ENCODE measurements at regions not wholly inside any gene's neighbourhood (a gene's known extent, or its start where the extent isn't known, plus 50 kb on each side); places are given as distances from the start of the nearest gene placed in this dataset.

DNA sequence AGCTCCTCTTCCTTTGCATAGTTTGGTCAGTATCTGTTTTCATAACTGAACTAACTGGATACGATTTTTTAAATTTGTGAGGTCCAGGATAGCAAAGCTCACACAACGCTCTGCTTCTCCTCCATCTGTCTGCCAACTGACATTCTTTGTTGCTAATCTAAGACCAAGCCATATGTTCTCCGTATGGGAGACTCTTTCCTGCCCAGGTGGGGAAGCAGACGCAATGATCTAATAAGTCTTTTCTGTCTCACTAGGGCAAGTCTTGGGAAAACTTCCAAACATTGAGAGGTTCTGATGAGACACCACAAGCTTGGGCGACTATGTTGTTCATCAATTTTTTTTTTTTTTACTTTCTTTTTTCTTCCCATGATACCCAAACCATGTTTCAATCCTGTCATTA is 558.5 kb downstream of the EFNA5 start:
- 67 to 81% (median 76%) methylated on average over 5 of the region's 5 CpGs for WGBS, 5 donors
- DNase-seq, result no peak
- H3K36me3 ChIP-seq, result no peaks in the 10 kb centered on the region

DNA sequence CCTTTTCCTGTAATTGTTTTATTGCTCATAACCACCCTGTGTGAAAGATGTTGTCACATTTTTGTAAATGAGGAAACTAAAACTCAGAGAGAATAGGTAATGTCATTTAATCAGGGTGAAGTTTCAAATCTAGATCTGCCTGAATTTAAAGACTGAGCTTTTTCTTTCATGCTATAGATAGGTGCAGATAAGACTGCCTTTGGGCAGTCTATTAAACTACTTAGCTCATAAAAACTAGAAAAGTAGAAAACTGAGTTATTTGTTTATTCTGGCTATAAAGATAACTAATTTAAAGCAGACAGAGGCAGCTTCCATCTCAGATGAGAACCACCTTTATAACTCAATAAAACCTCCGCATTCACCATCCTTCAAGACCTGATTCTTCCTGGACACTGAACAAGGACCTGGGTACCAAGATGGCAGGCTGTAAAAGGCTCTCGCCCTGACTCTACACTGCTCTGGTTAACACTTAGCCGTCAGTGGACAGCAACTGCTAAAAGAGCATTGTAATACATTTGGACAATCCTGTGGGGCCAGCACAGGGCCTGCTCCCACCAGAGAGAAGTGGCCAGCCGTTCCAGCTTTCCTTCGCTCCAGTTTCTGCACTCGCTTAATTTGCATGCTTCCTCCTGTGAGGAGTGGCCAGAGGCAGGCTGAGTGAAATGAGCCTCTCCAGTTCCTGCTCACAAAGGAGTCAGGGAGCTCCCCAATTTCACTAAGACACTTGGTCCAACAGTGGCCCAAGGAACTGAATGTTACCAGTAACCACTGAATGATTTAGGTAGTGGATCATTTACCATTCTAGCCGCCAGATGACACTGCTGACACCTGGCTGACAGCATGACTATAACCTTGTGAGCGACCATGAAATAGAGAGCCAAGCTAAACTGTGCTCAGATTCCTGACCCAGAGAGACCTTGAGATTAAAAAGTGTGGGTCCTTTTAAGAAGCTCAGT is 566.4 kb downstream of the EFNA5 start:
- no peaks in the 10 kb centered on the region for H3K4me1 ChIP-seq
- H3K9me3 ChIP-seq, result peaks cover 0 to 9% (median 3%) of the 10 kb centered on the region in 4 donors
- no peak overlapping the region for H3K4me3 ChIP-seq
- WGBS, 5 donors, result 80 to 89% (median 86%) methylated on average over 8 of the region's 8 CpGs
- TF ChIP-seq, protein P1, sequence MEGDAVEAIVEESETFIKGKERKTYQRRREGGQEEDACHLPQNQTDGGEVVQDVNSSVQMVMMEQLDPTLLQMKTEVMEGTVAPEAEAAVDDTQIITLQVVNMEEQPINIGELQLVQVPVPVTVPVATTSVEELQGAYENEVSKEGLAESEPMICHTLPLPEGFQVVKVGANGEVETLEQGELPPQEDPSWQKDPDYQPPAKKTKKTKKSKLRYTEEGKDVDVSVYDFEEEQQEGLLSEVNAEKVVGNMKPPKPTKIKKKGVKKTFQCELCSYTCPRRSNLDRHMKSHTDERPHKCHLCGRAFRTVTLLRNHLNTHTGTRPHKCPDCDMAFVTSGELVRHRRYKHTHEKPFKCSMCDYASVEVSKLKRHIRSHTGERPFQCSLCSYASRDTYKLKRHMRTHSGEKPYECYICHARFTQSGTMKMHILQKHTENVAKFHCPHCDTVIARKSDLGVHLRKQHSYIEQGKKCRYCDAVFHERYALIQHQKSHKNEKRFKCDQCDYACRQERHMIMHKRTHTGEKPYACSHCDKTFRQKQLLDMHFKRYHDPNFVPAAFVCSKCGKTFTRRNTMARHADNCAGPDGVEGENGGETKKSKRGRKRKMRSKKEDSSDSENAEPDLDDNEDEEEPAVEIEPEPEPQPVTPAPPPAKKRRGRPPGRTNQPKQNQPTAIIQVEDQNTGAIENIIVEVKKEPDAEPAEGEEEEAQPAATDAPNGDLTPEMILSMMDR (IDR thresholded peaks at IDR 0.05), result no peak
- TF ChIP-seq EP300 (IDR thresholded peaks at IDR 0.05), result no peak
- TF ChIP-seq POLR2A (IDR thresholded peaks at IDR 0.05), result no peak
- no peak overlapping the region for H3K27ac ChIP-seq
- DNase-seq, result peak in 1 of 2 donors; percentile 45
- no peaks in the 10 kb centered on the region for H3K36me3 ChIP-seq
- H3K27me3 ChIP-seq, result no peaks in the 10 kb centered on the region
- intact Hi-C loops (cut with DNase I; ENCODE audit: low total_unique reads), result no loop called here

More for the DNA sequence above, 558.5 kb downstream of the EFNA5 start:
- H3K27me3 ChIP-seq, result no peaks in the 10 kb centered on the region
- no peak overlapping the region for H3K27ac ChIP-seq
- peaks cover 0 to 3% (median 0%) of the 10 kb centered on the region in 4 donors for H3K9me3 ChIP-seq
- H3K4me1 ChIP-seq, result no peaks in the 10 kb centered on the region
- intact Hi-C loops (cut with DNase I; ENCODE audit: low total_unique reads), result no loop called here
- H3K4me3 ChIP-seq, result no peak overlapping the region
- TF ChIP-seq, protein P1 (IDR thresholded peaks at IDR 0.05), result no peak
- TF ChIP-seq POLR2AphosphoS5 (IDR thresholded peaks at IDR 0.05) (no peak), POLR2A (IDR thresholded peaks at IDR 0.05) (no peak), EP300 (IDR thresholded peaks at IDR 0.05) (no peak)

DNA sequence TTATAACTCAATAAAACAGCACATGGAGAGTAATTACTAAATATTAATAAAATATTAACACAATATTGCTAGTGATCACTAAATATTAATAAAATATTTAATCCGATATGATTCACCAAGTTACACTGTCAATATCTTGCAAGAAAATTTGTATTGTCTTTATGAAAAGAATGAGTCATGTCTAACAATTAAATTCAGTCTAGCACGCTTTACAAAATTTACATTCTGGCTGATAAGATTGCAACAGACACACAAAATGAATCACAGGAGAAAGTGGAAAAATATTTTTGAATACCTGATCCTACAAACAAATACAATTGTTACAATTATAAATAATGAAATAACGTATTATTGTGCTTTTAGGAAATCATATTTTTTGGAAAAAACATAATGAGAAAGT is 567.2 kb downstream of the EFNA5 start:
- Histone ChIP-seq H3K36me3 (no peaks in the 10 kb centered on the region), H3K9me3 (peaks cover 0 to 7% (median 3%) of the 10 kb centered on the region in 4 donors), H3K4me3 (no peak overlapping the region), H3K4me1 (no peaks in the 10 kb centered on the region), H3K27ac (no peak overlapping the region), H3K27me3 (no peaks in the 10 kb centered on the region)
- DNase-seq, result no peak
- TF ChIP-seq POLR2AphosphoS5 (IDR thresholded peaks at IDR 0.05) (no peak), POLR2A (IDR thresholded peaks at IDR 0.05) (no peak), EP300 (IDR thresholded peaks at IDR 0.05) (no peak)
- TF ChIP-seq, protein P1 (IDR thresholded peaks at IDR 0.05), result no peak
- WGBS, 5 donors, result 81 to 90% (median 84%) methylated on average over 3 of the region's 3 CpGs
- intact Hi-C loops (cut with DNase I; ENCODE audit: low total_unique reads), result no loop called here

DNA sequence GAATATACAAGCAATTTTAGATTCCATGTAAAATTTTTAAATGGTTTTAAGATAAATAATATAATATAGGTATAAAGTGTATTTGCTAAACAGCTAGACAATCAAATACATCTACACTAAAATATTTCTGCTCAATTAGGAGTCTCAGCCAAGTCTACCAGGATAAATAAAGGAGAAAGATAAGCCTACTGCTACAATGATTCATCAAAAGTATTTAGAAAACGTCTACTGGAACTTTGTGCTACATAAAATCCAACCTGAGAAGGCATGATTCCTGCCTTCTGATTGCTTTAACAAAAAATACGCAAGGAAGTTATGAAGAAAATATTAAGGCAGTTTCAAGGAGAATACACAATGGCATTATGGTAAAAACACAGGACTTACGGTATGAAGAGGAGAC is 570.6 kb downstream of the EFNA5 start:
- 38 to 57% (median 51%) methylated on average over 3 of the region's 3 CpGs for WGBS, 5 donors
- Histone ChIP-seq H3K4me3 (no peak overlapping the region), H3K27me3 (no peaks in the 10 kb centered on the region), H3K9me3 (peaks cover 0 to 7% (median 3%) of the 10 kb centered on the region in 4 donors), H3K4me1 (no peaks in the 10 kb centered on the region), H3K36me3 (no peaks in the 10 kb centered on the region), H3K27ac (no peak overlapping the region)
- DNase-seq, result no peak
- TF ChIP-seq POLR2A (IDR thresholded peaks at IDR 0.05), result no peak
- no peak for TF ChIP-seq EP300 (IDR thresholded peaks at IDR 0.05)
- TF ChIP-seq, protein P1 (IDR thresholded peaks at IDR 0.05), result no peak
- no peak for TF ChIP-seq POLR2AphosphoS5 (IDR thresholded peaks at IDR 0.05)
- intact Hi-C loops (cut with DNase I; ENCODE audit: low total_unique reads), result no loop called here

Data from stomach (tissue), 8 donors.